Spleen (tissue), 11 donors: ENCODE measurements at regions not wholly inside any gene's neighbourhood (a gene's known extent, or its start where the extent isn't known, plus 50 kb on each side); places are given as distances from the start of the nearest gene placed in this dataset.
"Not testable (repeated sequence)": the region's sequence is repeated elsewhere in the genome, so short reads cannot be mapped to it uniquely, and the experiment has no call there.

Source experiments
- DNase-seq: peaks from one replicate; pipeline ENCODE4 v3.0.0-alpha.2; 2020
- H3K27ac ChIP-seq, 8 donors: fragments of 200-600 bp; sonication (generic) in 7 of 8; 1 replicate in 4 of 8; 2 replicates in 4 of 8; pipeline versions ENCODE4 v1.5.0 to v1.8.0; 2016 to 2021; ENCODE audit warnings: inconsistent platforms in 4 of 8, mild to moderate bottlenecking in 4 of 8, moderate library complexity in 1 of 8
- H3K27me3 ChIP-seq, 7 donors: fragments of 200-600 bp; sonication (generic) in 6 of 7; replicated peaks in 1 of 7; 1 replicate in 4 of 7; 2 replicates in 3 of 7; pipeline versions ENCODE4 v1.5.0 to v1.8.0; 2016 to 2021; ENCODE audit warnings: inconsistent platforms in 3 of 7, mild to moderate bottlenecking in 1 of 7
- H3K36me3 ChIP-seq, 6 donors: fragments of 200-600 bp; sonication (generic) in 5 of 6; 1 replicate in 4 of 6; 2 replicates in 2 of 6; pipeline versions ENCODE4 v1.5.0 to v1.8.0; 2016 to 2021; ENCODE audit warnings: inconsistent platforms in 2 of 6
- H3K4me1 ChIP-seq, 6 donors: fragments of 200-600 bp; sonication (generic) in 5 of 6; 1 replicate in 3 of 6; 2 replicates in 3 of 6; pipeline versions ENCODE4 v1.5.0 to v1.8.0; 2016 to 2021; ENCODE audit warnings: inconsistent platforms in 3 of 6
- H3K4me3 ChIP-seq, 8 donors: fragments of 200-600 bp; sonication (generic) in 7 of 8; 1 replicate in 4 of 8; 2 replicates in 4 of 8; pipeline versions ENCODE4 v1.5.0 to v1.8.0; 2016 to 2021; ENCODE audit warnings: inconsistent platforms in 4 of 8, mild to moderate bottlenecking in 4 of 8, moderate library complexity in 2 of 8
- H3K9me3 ChIP-seq, 8 donors: fragments of 200-600 bp; sonication (generic) in 7 of 8; 1 replicate in 4 of 8; 2 replicates in 4 of 8; pipeline versions ENCODE4 v1.5.0 to v1.8.0; 2016 to 2021; ENCODE audit warnings: inconsistent platforms in 4 of 8
- POLR2A ChIP-seq, 3 donors: fragments of 450-650 bp; IDR thresholded peaks; one replicate each; pipeline ENCODE4 v1.5.1; 2017; ENCODE audit warnings: antibody characterized with exemption in 3 of 3, mild to moderate bottlenecking in 1 of 3
- POLR2AphosphoS5 ChIP-seq, 3 donors: sonication (generic); formaldehyde crosslinking; IDR thresholded peaks; one replicate each; pipeline ENCODE4 v1.5.1; 2017; ENCODE audit warnings: antibody characterized with exemption in 3 of 3
- WGBS, 5 donors: extraction: QIAGEN DNeasy Blood & Tissue Kit in 3 of 5; methylation state at CpG; one replicate each; pipeline versions ENCODE4 v1.1.5 to v1.1.7; 2013 to 2018; 5-methylcytosine and 5-hydroxymethylcytosine counted together
- intact Hi-C: fragments of 100-400 bp; cut with DNase I; formaldehyde crosslinking; loops from one replicate; pipeline ENCODE4 v1.15.0; 2023; ENCODE audit warnings: low total_unique reads
- TF ChIP-seq, protein P1 (sequence below), 11 experiments: fragments of 200-600 bp in 7 of 11; fragments of 450-650 bp in 4 of 11; sonication (generic) in 4 of 11; IDR thresholded peaks in 8 of 11; conservative IDR thresholded peaks in 3 of 11; 1 replicate in 7 of 11; 2 replicates in 4 of 11; pipeline versions ENCODE4 v1.4.0 to v1.8.0; 2016 to 2021; ENCODE audit warnings: antibody characterized with exemption in 11 of 11, inconsistent platforms in 4 of 11, mild to moderate bottlenecking in 1 of 11
- donor health status: healthy with polysubstance abuse.
- donor health status: DM: no; HTN: no; CAD: no; lungs with moderate emphysema.
- donor health status: DM: no; HTN: no; CAD: no.
- donor health status: Bipolar disorder and iron deficiency.
- donor health status: healthy.
- donor health status: DM: no; HTN: no; CAD: no.
- donor health status: DM: yes; HTN: yes; CAD: no.

DNA sequence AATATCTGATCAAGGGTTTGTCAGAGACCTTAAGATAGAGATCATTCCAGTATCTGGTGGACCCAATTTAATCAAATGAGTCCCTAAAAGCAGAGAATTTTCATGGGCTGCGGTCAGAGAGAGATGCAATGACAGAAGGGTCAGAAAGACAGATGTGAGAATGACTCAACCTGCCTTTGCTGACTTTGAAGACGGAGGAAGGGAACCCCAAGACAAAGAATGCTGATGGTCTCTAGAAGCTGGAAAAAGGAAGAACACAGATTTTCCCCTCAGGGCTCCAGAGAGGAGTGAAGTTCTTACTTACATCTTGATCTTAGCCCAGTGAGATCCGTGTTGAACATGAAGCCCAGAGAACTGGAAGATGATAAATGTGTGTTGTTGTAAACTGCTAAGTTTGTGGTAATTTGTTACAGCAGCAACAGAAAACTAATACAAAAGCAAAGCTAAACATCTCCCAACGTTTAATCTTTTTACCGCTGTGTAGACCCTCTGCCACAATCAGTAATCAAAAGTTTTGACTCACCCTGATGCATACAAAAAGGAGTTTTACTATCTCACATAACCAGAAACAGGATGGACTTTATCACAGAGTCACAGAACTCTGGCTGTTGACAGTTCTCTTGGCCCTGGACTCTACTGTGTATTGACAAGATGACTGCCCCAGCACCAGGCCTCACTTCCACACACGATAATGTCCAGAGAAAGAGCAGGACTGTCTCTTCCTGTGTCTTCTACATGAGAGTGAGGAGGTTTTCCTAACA is 70.2 kb upstream of the MAGEB2 start:
- H3K9me3 ChIP-seq, result no peaks in the 10 kb centered on the region
- TF ChIP-seq POLR2AphosphoS5 (IDR thresholded peaks at IDR 0.05) (no peak), POLR2A (IDR thresholded peaks at IDR 0.05) (no peak)
- TF ChIP-seq, protein P1, sequence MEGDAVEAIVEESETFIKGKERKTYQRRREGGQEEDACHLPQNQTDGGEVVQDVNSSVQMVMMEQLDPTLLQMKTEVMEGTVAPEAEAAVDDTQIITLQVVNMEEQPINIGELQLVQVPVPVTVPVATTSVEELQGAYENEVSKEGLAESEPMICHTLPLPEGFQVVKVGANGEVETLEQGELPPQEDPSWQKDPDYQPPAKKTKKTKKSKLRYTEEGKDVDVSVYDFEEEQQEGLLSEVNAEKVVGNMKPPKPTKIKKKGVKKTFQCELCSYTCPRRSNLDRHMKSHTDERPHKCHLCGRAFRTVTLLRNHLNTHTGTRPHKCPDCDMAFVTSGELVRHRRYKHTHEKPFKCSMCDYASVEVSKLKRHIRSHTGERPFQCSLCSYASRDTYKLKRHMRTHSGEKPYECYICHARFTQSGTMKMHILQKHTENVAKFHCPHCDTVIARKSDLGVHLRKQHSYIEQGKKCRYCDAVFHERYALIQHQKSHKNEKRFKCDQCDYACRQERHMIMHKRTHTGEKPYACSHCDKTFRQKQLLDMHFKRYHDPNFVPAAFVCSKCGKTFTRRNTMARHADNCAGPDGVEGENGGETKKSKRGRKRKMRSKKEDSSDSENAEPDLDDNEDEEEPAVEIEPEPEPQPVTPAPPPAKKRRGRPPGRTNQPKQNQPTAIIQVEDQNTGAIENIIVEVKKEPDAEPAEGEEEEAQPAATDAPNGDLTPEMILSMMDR (IDR thresholded peaks at IDR 0.05 in 8 of 11, conservative IDR thresholded peaks at IDR 0.05 in 3 of 11), result no peak
- intact Hi-C loops, result loop anchor here (10.0 kb wide), 1 partner anchor 360 kb away; no protein-coding TSS in a partner anchor
- H3K27ac ChIP-seq, result no peak overlapping the region
- no peaks in the 10 kb centered on the region for H3K36me3 ChIP-seq
- peaks cover 0 to 4% (median 0%) of the 10 kb centered on the region in 7 donors for H3K27me3 ChIP-seq
- no peaks in the 10 kb centered on the region for H3K4me1 ChIP-seq
- DNase-seq, result no peak
- 63 to 90% (median 76%) methylated on average over 6 of the region's 6 CpGs for whole genome bisulfite sequencing, 5 donors
- H3K4me3 ChIP-seq, result no peak overlapping the region

DNA sequence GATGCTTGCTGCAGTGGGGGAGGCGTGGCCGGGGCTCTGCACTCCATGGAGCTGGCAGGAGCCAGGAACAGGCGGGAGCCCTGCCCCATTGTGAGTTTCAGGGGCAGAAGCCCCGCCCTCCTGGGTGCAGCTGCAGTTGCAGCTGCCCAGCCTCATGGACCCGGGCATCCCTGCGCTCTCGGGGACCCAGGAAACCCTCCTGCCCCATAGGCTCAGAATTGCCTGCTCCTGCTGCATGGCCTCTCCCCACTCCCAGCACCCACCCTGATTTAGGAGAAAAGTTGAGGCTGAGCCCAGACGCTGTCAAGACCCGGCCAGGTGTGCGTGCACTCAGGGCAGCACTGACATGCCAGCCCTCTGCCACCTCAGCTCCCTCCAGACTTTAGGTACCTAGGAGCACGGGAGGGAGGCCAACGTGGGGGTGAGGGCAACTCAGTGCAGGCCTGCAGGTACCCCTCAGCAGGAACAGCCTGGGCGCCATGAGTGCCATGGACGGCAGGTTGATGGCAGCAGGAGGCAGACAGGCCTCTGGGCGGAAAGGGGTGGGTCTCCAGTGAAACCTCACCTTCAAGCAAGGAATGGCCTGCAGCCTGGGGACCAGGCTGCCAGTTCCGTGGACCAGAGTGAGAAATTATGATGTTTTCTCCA is 67.2 kb upstream of the MAGEB2 start:
- Histone ChIP-seq H3K4me1 (no peaks in the 10 kb centered on the region), H3K9me3 (no peaks in the 10 kb centered on the region), H3K4me3 (no peak overlapping the region), H3K27ac (no peak overlapping the region), H3K27me3 (peaks cover 0 to 4% (median 0%) of the 10 kb centered on the region in 7 donors), H3K36me3 (no peaks in the 10 kb centered on the region)
- DNase-seq, result peak; percentile 61
- WGBS, 5 donors, result 78 to 100% (median 88%) methylated on average over 3 to 16 of the region's 16 CpGs
- intact Hi-C loops, result loop anchor here (10.0 kb wide), 1 partner anchor 357 kb away; no protein-coding TSS in a partner anchor
- TF ChIP-seq POLR2AphosphoS5 (IDR thresholded peaks at IDR 0.05) (no peak), POLR2A (IDR thresholded peaks at IDR 0.05) (no peak)
- TF ChIP-seq, protein P1 (IDR thresholded peaks at IDR 0.05 in 8 of 11, conservative IDR thresholded peaks at IDR 0.05 in 3 of 11), result no peak

DNA sequence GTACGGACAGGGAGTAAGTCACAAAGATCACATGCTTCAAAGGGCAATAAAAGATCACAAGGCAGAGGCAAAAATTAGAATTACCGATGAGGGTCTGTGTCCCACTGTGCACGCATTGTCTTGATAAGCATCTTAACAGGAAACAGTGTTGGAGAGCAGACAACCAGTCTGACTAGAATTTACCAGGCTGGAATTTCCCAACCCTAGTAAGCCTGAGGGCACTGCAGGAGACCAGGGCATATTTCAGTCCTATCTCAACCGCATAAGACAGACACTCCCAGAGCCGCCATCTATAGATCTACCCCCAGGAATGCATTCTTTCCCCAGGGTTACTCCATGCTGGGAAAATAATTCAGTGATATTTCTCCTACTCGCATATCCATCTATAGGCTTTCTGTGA is 66.2 kb upstream of the MAGEB2 start:
- H3K27me3 ChIP-seq, H3K9me3 ChIP-seq, H3K36me3 ChIP-seq, H3K27ac ChIP-seq, H3K4me1 ChIP-seq, H3K4me3 ChIP-seq, DNase-seq: not testable (repeated sequence)
- 46 to 64% (median 52%) methylated on average over 6 of the region's 6 CpGs for WGBS, 5 donors
- intact Hi-C loops, result loop anchor here (10.0 kb wide), 1 partner anchor 356 kb away; no protein-coding TSS in a partner anchor

DNA sequence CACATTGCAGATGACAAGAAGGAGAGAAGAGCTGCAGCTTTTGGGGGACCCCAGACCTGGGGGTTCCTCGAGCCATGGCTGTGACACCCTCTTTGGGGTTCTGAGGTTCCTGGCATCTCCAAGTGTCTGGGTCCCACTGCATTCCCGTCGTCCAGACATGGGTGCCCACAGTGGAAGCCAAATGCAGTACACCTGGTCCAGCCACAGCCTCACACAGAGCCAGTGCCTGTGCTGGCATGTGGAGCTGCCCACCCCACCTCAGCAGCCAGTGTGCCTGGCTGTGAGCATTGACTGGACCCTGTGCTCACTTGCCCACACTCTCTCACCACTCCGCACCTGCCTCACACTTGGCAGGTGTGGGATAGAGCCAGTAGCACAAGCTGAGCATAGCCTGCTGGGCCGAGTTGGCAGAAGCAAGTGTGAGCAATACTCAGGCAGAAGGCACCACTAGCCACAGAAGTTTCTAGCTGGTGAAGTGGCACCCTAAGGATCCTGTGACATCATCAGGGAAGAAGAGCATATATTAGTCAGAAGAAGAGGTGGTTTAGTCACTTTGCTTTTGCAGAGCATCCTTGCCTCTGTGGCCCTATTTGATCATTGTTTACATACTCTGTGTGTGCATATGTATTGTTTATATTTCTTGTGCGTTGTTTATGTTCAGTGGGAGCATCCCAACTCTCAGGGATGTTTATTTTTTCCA is 65.0 kb upstream of the MAGEB2 start:
- intact Hi-C loops, result no loop called here
- Histone ChIP-seq H3K27ac (no peak overlapping the region), H3K4me3 (no peak overlapping the region), H3K9me3 (no peaks in the 10 kb centered on the region), H3K4me1 (no peaks in the 10 kb centered on the region), H3K36me3 (no peaks in the 10 kb centered on the region), H3K27me3 (peaks cover 0 to 4% (median 0%) of the 10 kb centered on the region in 7 donors)
- WGBS, 5 donors, result 58 to 89% (median 79%) methylated on average over 1 to 6 of the region's 6 CpGs
- DNase-seq, result peak; percentile 63
- TF ChIP-seq POLR2A (IDR thresholded peaks at IDR 0.05), result no peak
- TF ChIP-seq, protein P1 (IDR thresholded peaks at IDR 0.05 in 8 of 11, conservative IDR thresholded peaks at IDR 0.05 in 3 of 11), result no peak
- no peak for TF ChIP-seq POLR2AphosphoS5 (IDR thresholded peaks at IDR 0.05)
